Dendritic cell treated with granulocyte-macrophage colony-stimulating factor and Interleukin-4, amounts not matched to agents 40 ng/mL and 50 ng/mL, for 4 days (primary cell): ENCODE measurements at regions not wholly inside any gene's neighbourhood (a gene's known extent, or its start where the extent isn't known, plus 50 kb on each side); places are given as distances from the start of the nearest gene placed in this dataset.
"Not testable (repeated sequence)": the region's sequence is repeated elsewhere in the genome, so short reads cannot be mapped to it uniquely, and the experiment has no call there.

Experiments
- H3K27ac Mint-ChIP-seq: one replicate; pipeline ENCODE4 v1.8.0; 2022; ENCODE audit warnings: mild to moderate bottlenecking, mixed read lengths
- H3K27me3 Mint-ChIP-seq: one replicate; pipeline ENCODE4 v1.8.0; 2022; ENCODE audit warnings: mild to moderate bottlenecking, mixed read lengths
- H3K36me3 Mint-ChIP-seq: one replicate; pipeline ENCODE4 v1.8.0; 2022; ENCODE audit warnings: low read depth, mixed read lengths
- H3K4me1 Mint-ChIP-seq: one replicate; pipeline ENCODE4 v1.8.0; 2022; ENCODE audit warnings: low read depth, mixed read lengths
- H3K4me3 Mint-ChIP-seq: one replicate; pipeline ENCODE4 v1.8.0; 2022; ENCODE audit warnings: mild to moderate bottlenecking, moderate library complexity, mixed read lengths
- H3K9me3 Mint-ChIP-seq: one replicate; pipeline ENCODE4 v1.8.0; 2022; ENCODE audit warnings: mixed read lengths
- intact Hi-C: fragments of 100-400 bp; cut with micrococcal nuclease; formaldehyde crosslinking; loops from one replicate; pipeline ENCODE4 v1.15.0; 2022

GRCh38 chr2:83850071-83850725 lies 608.9 kb downstream of the SUCLG1 start:
- Mint-ChIP-seq H3K27ac (no peak overlapping the region), H3K36me3 (no peaks in the 10 kb centered on the region), H3K4me1 (no peaks in the 10 kb centered on the region), H3K27me3 (no peaks in the 10 kb centered on the region), H3K9me3 (peaks cover 17% of the 10 kb centered on the region), H3K4me3 (no peak overlapping the region)
- intact Hi-C loops = no loop called here

GRCh38 chr2:83844490-83844889 lies 614.6 kb downstream of the SUCLG1 start:
- intact Hi-C loops = no loop called here
- Mint-ChIP-seq H3K27ac (no peak overlapping the region), H3K4me1 (no peaks in the 10 kb centered on the region), H3K36me3 (no peaks in the 10 kb centered on the region), H3K27me3 (no peaks in the 10 kb centered on the region), H3K4me3 (no peak overlapping the region), H3K9me3 (no peaks in the 10 kb centered on the region)

GRCh38 chr2:83842421-83842820 lies 616.7 kb downstream of the SUCLG1 start:
- Mint-ChIP-seq H3K4me3 (no peak overlapping the region), H3K27me3 (no peaks in the 10 kb centered on the region), H3K36me3 (no peaks in the 10 kb centered on the region), H3K27ac (no peak overlapping the region), H3K9me3 (no peaks in the 10 kb centered on the region), H3K4me1 (no peaks in the 10 kb centered on the region)
- intact Hi-C loops = no loop called here

GRCh38 chr2:83837823-83838222 lies 621.3 kb downstream of the SUCLG1 start:
- intact Hi-C loops = no loop called here
- Mint-ChIP-seq H3K4me3 (no peak overlapping the region), H3K4me1 (no peaks in the 10 kb centered on the region), H3K36me3 (no peaks in the 10 kb centered on the region), H3K9me3 (peaks cover 8% of the 10 kb centered on the region), H3K27ac (no peak overlapping the region), H3K27me3 (no peaks in the 10 kb centered on the region)

GRCh38 chr2:83827618-83828017 lies 631.5 kb downstream of the SUCLG1 start:
- Mint-ChIP-seq H3K36me3 (no peaks in the 10 kb centered on the region), H3K27ac (no peak overlapping the region), H3K4me3 (no peak overlapping the region), H3K9me3 (no peaks in the 10 kb centered on the region), H3K27me3 (no peaks in the 10 kb centered on the region), H3K4me1 (no peaks in the 10 kb centered on the region)
- intact Hi-C loops = no loop called here

GRCh38 chr2:83826577-83826976 lies 632.5 kb downstream of the SUCLG1 start:
- no peaks in the 10 kb centered on the region for H3K4me1 Mint-ChIP-seq
- no peaks in the 10 kb centered on the region for H3K27me3 Mint-ChIP-seq
- no peaks in the 10 kb centered on the region for H3K9me3 Mint-ChIP-seq
- H3K36me3 Mint-ChIP-seq = no peaks in the 10 kb centered on the region
- no peak overlapping the region for H3K27ac Mint-ChIP-seq
- intact Hi-C loops = no loop called here
- H3K4me3 Mint-ChIP-seq = no peak overlapping the region

GRCh38 chr2:83823229-83823628 lies 635.9 kb downstream of the SUCLG1 start:
- Mint-ChIP-seq H3K4me1 (no peaks in the 10 kb centered on the region), H3K4me3 (no peak overlapping the region), H3K9me3 (no peaks in the 10 kb centered on the region)

GRCh38 chr2:83817511-83817910 lies 641.6 kb downstream of the SUCLG1 start:
- Mint-ChIP-seq H3K36me3 (no peaks in the 10 kb centered on the region), H3K9me3 (no peaks in the 10 kb centered on the region), H3K4me3 (no peak overlapping the region), H3K27ac (no peak overlapping the region), H3K4me1 (no peaks in the 10 kb centered on the region), H3K27me3 (no peaks in the 10 kb centered on the region)
- intact Hi-C loops = no loop called here

More at GRCh38 chr2:83823229-83823628, 635.9 kb downstream of the SUCLG1 start:
- no peak overlapping the region for H3K27ac Mint-ChIP-seq
- intact Hi-C loops = no loop called here
- no peaks in the 10 kb centered on the region for H3K27me3 Mint-ChIP-seq
- H3K36me3 Mint-ChIP-seq = no peaks in the 10 kb centered on the region

- intact Hi-C loops = no loop called here
- H3K27ac Mint-ChIP-seq = no peak overlapping the region
- H3K4me1 Mint-ChIP-seq = no peaks in the 10 kb centered on the region
- no peaks in the 10 kb centered on the region for H3K27me3 Mint-ChIP-seq
- H3K4me3 Mint-ChIP-seq = no peak overlapping the region
- no peaks in the 10 kb centered on the region for H3K36me3 Mint-ChIP-seq
- H3K9me3 Mint-ChIP-seq = peaks cover 9% of the 10 kb centered on the region
Measured at GRCh38 chr2:83808878-83809277, 650.2 kb downstream of the SUCLG1 start.

GRCh38 chr2:83802604-83803003 lies 656.5 kb downstream of the SUCLG1 start:
- Mint-ChIP-seq H3K9me3 (peaks cover 6% of the 10 kb centered on the region), H3K27me3 (no peaks in the 10 kb centered on the region), H3K4me3 (no peak overlapping the region), H3K36me3 (no peaks in the 10 kb centered on the region), H3K27ac (no peak overlapping the region), H3K4me1 (no peaks in the 10 kb centered on the region)
- intact Hi-C loops = no loop called here

- Mint-ChIP-seq H3K27me3 (no peaks in the 10 kb centered on the region), H3K4me3 (no peak overlapping the region), H3K27ac (no peak overlapping the region), H3K4me1 (no peaks in the 10 kb centered on the region), H3K36me3 (no peaks in the 10 kb centered on the region), H3K9me3 (no peaks in the 10 kb centered on the region)
- intact Hi-C loops = no loop called here
Measured at GRCh38 chr2:83795777-83796176, 663.3 kb downstream of the SUCLG1 start.

- H3K4me1 Mint-ChIP-seq, H3K36me3 Mint-ChIP-seq, H3K27ac Mint-ChIP-seq, H3K4me3 Mint-ChIP-seq, H3K9me3 Mint-ChIP-seq, intact Hi-C loops, H3K27me3 Mint-ChIP-seq: not testable (repeated sequence)
Measured at GRCh38 chr2:83790467-83790866, 668.6 kb downstream of the SUCLG1 start.

- intact Hi-C loops, H3K9me3 Mint-ChIP-seq, H3K36me3 Mint-ChIP-seq, H3K27me3 Mint-ChIP-seq, H3K4me1 Mint-ChIP-seq, H3K4me3 Mint-ChIP-seq, H3K27ac Mint-ChIP-seq: not testable (repeated sequence)
Measured at GRCh38 chr2:83789674-83790073, 669.4 kb downstream of the SUCLG1 start.

GRCh38 chr2:83788938-83789566 lies 670.0 kb downstream of the SUCLG1 start:
- H3K27me3 Mint-ChIP-seq, H3K27ac Mint-ChIP-seq, intact Hi-C loops, H3K4me1 Mint-ChIP-seq, H3K4me3 Mint-ChIP-seq, H3K9me3 Mint-ChIP-seq, H3K36me3 Mint-ChIP-seq: not testable (repeated sequence)

- Mint-ChIP-seq H3K4me3 (no peak overlapping the region), H3K27me3 (no peaks in the 10 kb centered on the region), H3K36me3 (no peaks in the 10 kb centered on the region), H3K4me1 (no peaks in the 10 kb centered on the region), H3K9me3 (no peaks in the 10 kb centered on the region), H3K27ac (no peak overlapping the region)
- intact Hi-C loops = no loop called here
Measured at GRCh38 chr2:83787189-83787588, 671.9 kb downstream of the SUCLG1 start.
